ENCODE measurements at regions not wholly inside any gene's neighbourhood (a gene's known extent, or its start where the extent isn't known, plus 50 kb on each side); places are given as distances from the start of the nearest gene placed in this dataset.

- no peaks in the 10 kb centered on the region for H3K36me3 ChIP-seq (ENCODE audit: control insufficient read depth, insufficient read depth, low read length)
- no peaks in the 10 kb centered on the region for H3K4me1 ChIP-seq (ENCODE audit: control insufficient read depth, insufficient read depth, low read length)
- H3K27me3 ChIP-seq (ENCODE audit: control insufficient read depth, insufficient read depth, low read length), result no peaks in the 10 kb centered on the region
- H3K27ac ChIP-seq (ENCODE audit: low read length), result no peak overlapping the region
- WGBS (ENCODE audit: insufficient coverage, low lambda C conversion rate), result no CpG with 5 or more reads among the region's 4 CpGs
- no peaks in the 10 kb centered on the region for H3K9me3 ChIP-seq (ENCODE audit: control insufficient read depth, low read depth, low read length)
- no peak overlapping the region for H3K4me3 ChIP-seq (ENCODE audit: low read length)
- no peak for DNase-seq
Measured at GRCh38 chr15:98312913-98313312, 335.4 kb upstream of the IGF1R start.

- H3K36me3 ChIP-seq (ENCODE audit: control insufficient read depth, insufficient read depth, low read length), result no peaks in the 10 kb centered on the region
- H3K27me3 ChIP-seq (ENCODE audit: control insufficient read depth, insufficient read depth, low read length), result no peaks in the 10 kb centered on the region
- H3K9me3 ChIP-seq (ENCODE audit: control insufficient read depth, low read depth, low read length), result no peaks in the 10 kb centered on the region
- no peak for DNase-seq
- no CpG with 5 or more reads among the region's 3 CpGs for WGBS (ENCODE audit: insufficient coverage, low lambda C conversion rate)
- no peak overlapping the region for H3K4me3 ChIP-seq (ENCODE audit: low read length)
- H3K4me1 ChIP-seq (ENCODE audit: control insufficient read depth, insufficient read depth, low read length), result no peaks in the 10 kb centered on the region
- H3K27ac ChIP-seq (ENCODE audit: low read length), result no peak overlapping the region
Measured at GRCh38 chr15:98315971-98316370, 332.4 kb upstream of the IGF1R start.

DNA sequence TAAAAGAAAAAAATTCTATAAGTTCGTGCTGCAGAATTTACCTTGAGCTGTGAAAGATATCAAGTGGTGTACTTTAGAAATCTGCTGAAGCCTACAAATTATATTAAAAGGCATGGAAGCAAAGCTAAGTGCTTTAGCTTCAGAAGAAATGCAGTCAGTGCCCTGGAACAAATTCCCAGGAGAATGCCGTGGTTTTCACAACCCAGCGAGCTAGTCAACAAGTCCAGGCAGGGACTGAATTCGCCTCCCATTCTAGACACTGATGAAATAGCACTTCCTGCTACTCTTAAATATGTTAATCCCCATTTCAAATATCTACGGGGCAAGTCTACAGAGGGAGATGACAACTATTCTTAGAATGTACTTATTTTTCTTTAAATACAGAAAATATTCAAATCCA lies 326.4 kb upstream of the IGF1R start:
- no CpG with 5 or more reads among the region's 5 CpGs for WGBS (ENCODE audit: insufficient coverage, low lambda C conversion rate)
- no peaks in the 10 kb centered on the region for H3K36me3 ChIP-seq (ENCODE audit: control insufficient read depth, insufficient read depth, low read length)
- no peak overlapping the region for H3K27ac ChIP-seq (ENCODE audit: low read length)
- no peaks in the 10 kb centered on the region for H3K9me3 ChIP-seq (ENCODE audit: control insufficient read depth, low read depth, low read length)
- H3K27me3 ChIP-seq (ENCODE audit: control insufficient read depth, insufficient read depth, low read length), result no peaks in the 10 kb centered on the region
- H3K4me3 ChIP-seq (ENCODE audit: low read length), result no peak overlapping the region
- no peaks in the 10 kb centered on the region for H3K4me1 ChIP-seq (ENCODE audit: control insufficient read depth, insufficient read depth, low read length)
- DNase-seq, result no peak

GRCh38 chr15:98322581-98322980 lies 325.8 kb upstream of the IGF1R start:
- DNase-seq, result no peak
- H3K36me3 ChIP-seq (ENCODE audit: control insufficient read depth, insufficient read depth, low read length), result no peaks in the 10 kb centered on the region
- H3K9me3 ChIP-seq (ENCODE audit: control insufficient read depth, low read depth, low read length), result no peaks in the 10 kb centered on the region
- no peaks in the 10 kb centered on the region for H3K4me1 ChIP-seq (ENCODE audit: control insufficient read depth, insufficient read depth, low read length)
- H3K4me3 ChIP-seq (ENCODE audit: low read length), result no peak overlapping the region
- no CpG with 5 or more reads among the region's 4 CpGs for WGBS (ENCODE audit: insufficient coverage, low lambda C conversion rate)
- no peaks in the 10 kb centered on the region for H3K27me3 ChIP-seq (ENCODE audit: control insufficient read depth, insufficient read depth, low read length)
- H3K27ac ChIP-seq (ENCODE audit: low read length), result no peak overlapping the region

GRCh38 chr15:98324341-98324970 lies 323.9 kb upstream of the IGF1R start:
- Histone ChIP-seq H3K27ac (ENCODE audit: low read length) (no peak overlapping the region), H3K4me1 (ENCODE audit: control insufficient read depth, insufficient read depth, low read length) (no peaks in the 10 kb centered on the region), H3K9me3 (ENCODE audit: control insufficient read depth, low read depth, low read length) (no peaks in the 10 kb centered on the region), H3K4me3 (ENCODE audit: low read length) (no peak overlapping the region), H3K27me3 (ENCODE audit: control insufficient read depth, insufficient read depth, low read length) (no peaks in the 10 kb centered on the region), H3K36me3 (ENCODE audit: control insufficient read depth, insufficient read depth, low read length) (no peaks in the 10 kb centered on the region)
- no peak for DNase-seq
- WGBS (ENCODE audit: insufficient coverage, low lambda C conversion rate), result no CpG with 5 or more reads among the region's 2 CpGs

DNA sequence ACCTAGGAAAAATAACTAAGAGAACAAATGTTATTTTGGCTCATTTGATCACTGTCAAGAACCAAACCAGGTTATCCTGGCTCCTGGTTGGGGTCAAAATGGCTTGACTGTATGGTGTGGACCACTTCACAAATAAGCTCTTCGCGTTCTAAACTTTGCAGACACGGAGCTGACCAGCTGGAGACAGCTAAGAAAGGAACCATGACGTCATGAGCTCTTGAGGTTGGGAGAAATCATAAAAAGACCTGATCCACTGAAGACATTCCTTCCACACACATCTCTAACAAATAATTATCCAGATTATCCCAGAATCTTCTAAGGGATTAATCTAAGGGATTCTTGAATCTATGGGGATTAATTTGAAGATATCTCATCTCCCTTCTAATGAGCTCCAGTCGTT lies 321.5 kb upstream of the IGF1R start:
- H3K27me3 ChIP-seq (ENCODE audit: control insufficient read depth, insufficient read depth, low read length), result peaks cover 3% of the 10 kb centered on the region
- H3K9me3 ChIP-seq (ENCODE audit: control insufficient read depth, low read depth, low read length), result no peaks in the 10 kb centered on the region
- 92% methylated on average over 2 of the region's 5 CpGs for WGBS (ENCODE audit: insufficient coverage, low lambda C conversion rate)
- H3K4me3 ChIP-seq (ENCODE audit: low read length), result no peak overlapping the region
- H3K4me1 ChIP-seq (ENCODE audit: control insufficient read depth, insufficient read depth, low read length), result no peaks in the 10 kb centered on the region
- DNase-seq, result no peak
- H3K27ac ChIP-seq (ENCODE audit: low read length), result no peak overlapping the region
- no peaks in the 10 kb centered on the region for H3K36me3 ChIP-seq (ENCODE audit: control insufficient read depth, insufficient read depth, low read length)

GRCh38 chr15:98330258-98330657 lies 318.1 kb upstream of the IGF1R start:
- no peak for DNase-seq
- no peak overlapping the region for H3K27ac ChIP-seq (ENCODE audit: low read length)
- WGBS (ENCODE audit: insufficient coverage, low lambda C conversion rate), result 60% methylated on average over 2 of the region's 8 CpGs
- H3K36me3 ChIP-seq (ENCODE audit: control insufficient read depth, insufficient read depth, low read length), result no peaks in the 10 kb centered on the region
- peaks cover 3% of the 10 kb centered on the region for H3K27me3 ChIP-seq (ENCODE audit: control insufficient read depth, insufficient read depth, low read length)
- H3K4me3 ChIP-seq (ENCODE audit: low read length), result no peak overlapping the region
- no peaks in the 10 kb centered on the region for H3K9me3 ChIP-seq (ENCODE audit: control insufficient read depth, low read depth, low read length)
- H3K4me1 ChIP-seq (ENCODE audit: control insufficient read depth, insufficient read depth, low read length), result no peaks in the 10 kb centered on the region

DNA sequence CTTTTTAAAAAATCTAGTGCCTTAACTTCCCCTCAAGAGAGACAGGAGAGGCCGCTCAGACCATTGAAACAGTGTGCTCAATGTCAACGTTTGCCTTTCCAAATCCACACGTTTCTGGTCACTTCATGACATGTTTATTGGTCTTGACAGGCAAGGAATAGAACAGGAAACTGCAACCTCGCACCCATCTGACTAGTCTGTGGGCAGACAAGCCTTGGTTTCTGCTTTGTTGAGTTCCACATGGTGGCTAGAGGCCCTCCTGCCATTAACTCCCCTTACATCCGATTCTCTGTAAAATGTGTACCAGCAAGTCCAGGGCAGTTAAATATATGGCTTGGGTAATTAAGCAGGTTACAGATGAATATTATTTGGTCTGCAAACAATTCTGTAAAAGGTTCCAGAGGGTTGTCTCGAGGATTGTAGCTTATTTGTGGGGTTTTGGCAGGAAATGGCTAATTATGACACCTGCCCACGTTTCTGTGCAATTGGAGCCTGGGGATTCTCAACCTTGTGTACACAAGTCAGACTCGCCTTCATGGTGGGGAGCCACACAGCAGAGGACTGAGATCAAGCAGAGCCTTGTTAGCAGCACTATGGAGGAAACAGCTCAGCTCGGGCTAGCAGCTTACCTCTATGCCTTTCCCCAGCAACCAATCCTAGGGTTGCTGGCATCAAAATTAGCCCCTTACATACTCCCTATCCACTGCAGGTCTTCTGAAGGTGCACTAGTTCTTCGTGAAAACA lies 317.5 kb upstream of the IGF1R start:
- H3K9me3 ChIP-seq (ENCODE audit: control insufficient read depth, low read depth, low read length), result no peaks in the 10 kb centered on the region
- H3K27me3 ChIP-seq (ENCODE audit: control insufficient read depth, insufficient read depth, low read length), result peaks cover 3% of the 10 kb centered on the region
- DNase-seq, result no peak
- H3K4me3 ChIP-seq (ENCODE audit: low read length), result no peak overlapping the region
- no peaks in the 10 kb centered on the region for H3K36me3 ChIP-seq (ENCODE audit: control insufficient read depth, insufficient read depth, low read length)
- H3K4me1 ChIP-seq (ENCODE audit: control insufficient read depth, insufficient read depth, low read length), result no peaks in the 10 kb centered on the region
- WGBS (ENCODE audit: insufficient coverage, low lambda C conversion rate), result no CpG with 5 or more reads among the region's 10 CpGs
- no peak overlapping the region for H3K27ac ChIP-seq (ENCODE audit: low read length)

DNA sequence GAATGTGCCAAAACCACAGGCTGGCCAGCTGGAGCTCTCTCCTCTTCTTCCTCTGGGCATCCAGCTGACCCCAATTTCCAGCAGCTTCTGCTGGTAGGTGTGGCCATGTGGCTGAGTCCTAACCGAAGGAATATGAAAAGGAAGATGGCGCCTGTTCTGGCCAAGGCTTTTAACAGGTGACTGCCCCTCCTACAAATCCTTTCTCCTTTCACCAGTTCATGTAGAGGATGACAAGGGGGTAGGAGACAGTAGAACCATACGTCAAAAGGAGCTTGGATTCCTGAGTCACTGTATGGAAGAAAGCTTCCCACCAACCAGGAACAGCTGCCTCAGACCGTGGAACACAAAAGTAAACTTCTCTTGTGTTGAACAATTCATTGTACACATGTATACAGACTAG lies 316.7 kb upstream of the IGF1R start:
- no peak for DNase-seq
- no CpG with 5 or more reads among the region's 4 CpGs for WGBS (ENCODE audit: insufficient coverage, low lambda C conversion rate)
- no peaks in the 10 kb centered on the region for H3K36me3 ChIP-seq (ENCODE audit: control insufficient read depth, insufficient read depth, low read length)
- no peak overlapping the region for H3K4me3 ChIP-seq (ENCODE audit: low read length)
- H3K9me3 ChIP-seq (ENCODE audit: control insufficient read depth, low read depth, low read length), result no peaks in the 10 kb centered on the region
- peaks cover 3% of the 10 kb centered on the region for H3K27me3 ChIP-seq (ENCODE audit: control insufficient read depth, insufficient read depth, low read length)
- H3K27ac ChIP-seq (ENCODE audit: low read length), result no peak overlapping the region
- H3K4me1 ChIP-seq (ENCODE audit: control insufficient read depth, insufficient read depth, low read length), result no peaks in the 10 kb centered on the region

- peaks cover 3% of the 10 kb centered on the region for H3K27me3 ChIP-seq (ENCODE audit: control insufficient read depth, insufficient read depth, low read length)
- DNase-seq, result no peak
- no peak overlapping the region for H3K4me3 ChIP-seq (ENCODE audit: low read length)
- H3K36me3 ChIP-seq (ENCODE audit: control insufficient read depth, insufficient read depth, low read length), result no peaks in the 10 kb centered on the region
- H3K9me3 ChIP-seq (ENCODE audit: control insufficient read depth, low read depth, low read length), result no peaks in the 10 kb centered on the region
- no peak overlapping the region for H3K27ac ChIP-seq (ENCODE audit: low read length)
- no peaks in the 10 kb centered on the region for H3K4me1 ChIP-seq (ENCODE audit: control insufficient read depth, insufficient read depth, low read length)
- 100% methylated on average over 1 of the region's 7 CpGs for WGBS (ENCODE audit: insufficient coverage, low lambda C conversion rate)
Measured at GRCh38 chr15:98333251-98333650, 315.1 kb upstream of the IGF1R start.

GRCh38 chr15:98342911-98343310 lies 305.4 kb upstream of the IGF1R start:
- Histone ChIP-seq H3K27ac (ENCODE audit: low read length) (no peak overlapping the region), H3K4me3 (ENCODE audit: low read length) (no peak overlapping the region), H3K4me1 (ENCODE audit: control insufficient read depth, insufficient read depth, low read length) (no peaks in the 10 kb centered on the region), H3K9me3 (ENCODE audit: control insufficient read depth, low read depth, low read length) (no peaks in the 10 kb centered on the region), H3K36me3 (ENCODE audit: control insufficient read depth, insufficient read depth, low read length) (no peaks in the 10 kb centered on the region), H3K27me3 (ENCODE audit: control insufficient read depth, insufficient read depth, low read length) (no peaks in the 10 kb centered on the region)
- DNase-seq, result no peak
- WGBS (ENCODE audit: insufficient coverage, low lambda C conversion rate), result 85% methylated on average over 3 of the region's 3 CpGs
